HG03469 (cell line): ENCODE measurements at regions not wholly inside any gene's neighbourhood (a gene's known extent, or its start where the extent isn't known, plus 50 kb on each side); places are given as distances from the start of the nearest gene placed in this dataset.
"Not testable (repeated sequence)": the region's sequence is repeated elsewhere in the genome, so short reads cannot be mapped to it uniquely, and the experiment has no call there.

ENCODE experiments used
- ATAC-seq: cut with Tn5 transposase; IDR thresholded peaks from one replicate; pipeline ENCODE4 v1.9.1; 2021; ENCODE audit warnings: mild to moderate bottlenecking, moderate library complexity, moderate number of reproducible peaks; ENCODE audit not compliant: unreplicated experiment

GRCh38 chr5:93682471-93683404, 58.7 kb downstream of the POU5F2 start:
- ATAC-seq, result not testable (repeated sequence)

- ATAC-seq, result no peak
Measured at GRCh38 chr5:93681432-93681831, 60.0 kb downstream of the POU5F2 start.

- ATAC-seq, result no peak
Measured at GRCh38 chr5:93677359-93677891, 64.0 kb downstream of the POU5F2 start.

- no peak for ATAC-seq
Measured at GRCh38 chr5:93676704-93677103, 64.7 kb downstream of the POU5F2 start.

- peak; percentile 34 for ATAC-seq
Measured at GRCh38 chr5:93675460-93676450, 65.6 kb downstream of the POU5F2 start.

- peak; percentile 31 for ATAC-seq
Measured at GRCh38 chr5:93674866-93675459, 66.4 kb downstream of the POU5F2 start.

GRCh38 chr5:93674138-93674537, 67.3 kb downstream of the POU5F2 start:
- ATAC-seq, result no peak

GRCh38 chr5:93673316-93673954, 68.0 kb downstream of the POU5F2 start:
- no peak for ATAC-seq

- no peak for ATAC-seq
Measured at GRCh38 chr5:93665648-93666047, 75.8 kb downstream of the POU5F2 start.

GRCh38 chr5:93660677-93661076, 77.7 kb downstream of the NR2F1 start:
- no peak for ATAC-seq

- ATAC-seq, result no peak
Measured at GRCh38 chr5:93658044-93658443, 75.0 kb downstream of the NR2F1 start.

GRCh38 chr5:93654676-93655075, 71.7 kb downstream of the NR2F1 start:
- ATAC-seq, result no peak

GRCh38 chr5:93653716-93654115, 70.7 kb downstream of the NR2F1 start:
- no peak for ATAC-seq

GRCh38 chr5:93649234-93649900, 66.3 kb downstream of the NR2F1 start:
- no peak for ATAC-seq

- ATAC-seq, result no peak
Measured at GRCh38 chr5:93644760-93645159, 61.7 kb downstream of the NR2F1 start.
